WTC11 (cell line): ENCODE measurements at regions not wholly inside any gene's neighbourhood (a gene's known extent, or its start where the extent isn't known, plus 50 kb on each side); places are given as distances from the start of the nearest gene placed in this dataset.

ENCODE experiments used
- ATAC-seq: fragments of 200-7000 bp; cut with Tn5 transposase; 2 replicates; pipeline ENCODE4 v1.10.0; 2021; ENCODE audit warnings: mild to moderate bottlenecking, moderate library complexity
- CTCF ChIA-PET: fragments of 300-600 bp; sonication (Branson Sonifier 250); formaldehyde crosslinking; loops from one replicate; lab custom pipeline; 2021; ENCODE audit warnings: antibody characterized with exemption; lab: Charles Lee
- POLR2A ChIA-PET: fragments of 350-600 bp; sonication (Branson Sonifier 250); formaldehyde crosslinking; loops from one replicate; lab custom pipeline; 2021; ENCODE audit warnings: antibody characterized with exemption; lab: Charles Lee
- DNase-seq: peaks from one replicate; pipeline ENCODE4 v3.0.0; 2021; ENCODE audit warnings: low spot score
- H3K27ac Mint-ChIP-seq: 2 replicates; pipeline ENCODE4 v1.8.0; 2021; ENCODE audit warnings: mixed read lengths
- H3K27me3 Mint-ChIP-seq: 2 replicates; pipeline ENCODE4 v1.8.0; 2021; ENCODE audit warnings: low read depth, mild to moderate bottlenecking, moderate library complexity, mixed read lengths
- H3K36me3 Mint-ChIP-seq: 2 replicates; pipeline ENCODE4 v1.8.0; 2021; ENCODE audit warnings: mixed read lengths
- H3K4me1 Mint-ChIP-seq: 2 replicates; pipeline ENCODE4 v1.8.0; 2022; ENCODE audit warnings: mixed read lengths
- H3K4me3 Mint-ChIP-seq: 2 replicates; pipeline ENCODE4 v1.8.0; 2021; ENCODE audit warnings: mild to moderate bottlenecking, moderate library complexity, mixed read lengths
- H3K9me3 Mint-ChIP-seq: 2 replicates; pipeline ENCODE4 v1.8.0; 2021; ENCODE audit warnings: mixed read lengths
- CREM ChIP-seq: sonication (generic); formaldehyde crosslinking; IDR thresholded peaks from 2 replicates; pipeline ENCODE4 v1.8.1; 2022; ENCODE audit warnings: mild to moderate bottlenecking, missing genetic modification reagents, moderate library complexity
- ELF4 ChIP-seq: sonication (generic); formaldehyde crosslinking; IDR thresholded peaks from 2 replicates; pipeline ENCODE4 v1.8.1; 2022; ENCODE audit warnings: low read depth, mild to moderate bottlenecking, moderate library complexity, missing genetic modification reagents
- EMX1 ChIP-seq: fragments of 250-450 bp; sonication (Bioruptor Pico); IDR thresholded peaks from 2 replicates; pipeline ENCODE4 v1.8.0; 2021; ENCODE audit warnings: mild to moderate bottlenecking
- ETV6 ChIP-seq: sonication (generic); formaldehyde crosslinking; IDR thresholded peaks from 2 replicates; pipeline ENCODE4 v1.8.1; 2022; ENCODE audit warnings: mild to moderate bottlenecking, missing genetic modification reagents
- FOXP1 ChIP-seq: sonication (generic); formaldehyde crosslinking; IDR thresholded peaks from 2 replicates; pipeline ENCODE4 v1.8.0; 2022; ENCODE audit warnings: missing genetic modification reagents, mild to moderate bottlenecking, moderate library complexity, borderline replicate concordance
- IRF2 ChIP-seq: sonication (generic); formaldehyde crosslinking; IDR thresholded peaks from 2 replicates; pipeline ENCODE4 v1.8.0; 2022; ENCODE audit warnings: low read depth, missing genetic modification reagents, borderline replicate concordance
- MLX ChIP-seq: sonication (generic); formaldehyde crosslinking; IDR thresholded peaks from 2 replicates; pipeline ENCODE4 v1.8.1; 2023; ENCODE audit warnings: mild to moderate bottlenecking, missing genetic modification reagents, moderate library complexity
- MYBL2 ChIP-seq: sonication (generic); formaldehyde crosslinking; IDR thresholded peaks from 2 replicates; pipeline ENCODE4 v1.8.1; 2023; ENCODE audit warnings: mild to moderate bottlenecking, moderate library complexity, missing genetic modification reagents
- NFE2L1 ChIP-seq: sonication (generic); formaldehyde crosslinking; IDR thresholded peaks from 2 replicates; pipeline ENCODE4 v1.8.1; 2023; ENCODE audit warnings: missing genetic modification reagents
- NFYB ChIP-seq: sonication (generic); formaldehyde crosslinking; conservative IDR thresholded peaks from 2 replicates; pipeline ENCODE4 v1.8.0; 2022; ENCODE audit warnings: low read depth, missing genetic modification reagents
- NR3C1 ChIP-seq: sonication (generic); formaldehyde crosslinking; conservative IDR thresholded peaks from 2 replicates; pipeline ENCODE4 v1.8.1; 2023; ENCODE audit warnings: low read depth, mild to moderate bottlenecking, missing genetic modification reagents
- RORB ChIP-seq: fragments of 250-450 bp; sonication (Bioruptor Pico); IDR thresholded peaks from 2 replicates; pipeline ENCODE4 v1.9.0; 2021; ENCODE audit warnings: mild to moderate bottlenecking
- SMAD4 ChIP-seq: sonication (generic); formaldehyde crosslinking; IDR thresholded peaks from 2 replicates; pipeline ENCODE4 v1.8.0; 2022; ENCODE audit warnings: mild to moderate bottlenecking, missing genetic modification reagents
- STAT6 ChIP-seq: sonication (generic); formaldehyde crosslinking; conservative IDR thresholded peaks from 2 replicates; pipeline ENCODE4 v1.8.1; 2023; ENCODE audit warnings: mild to moderate bottlenecking, low read depth, missing genetic modification reagents, moderate library complexity
- ZBTB43 ChIP-seq: sonication (generic); formaldehyde crosslinking; IDR thresholded peaks from 2 replicates; pipeline ENCODE4 v1.8.1; 2023; ENCODE audit warnings: mild to moderate bottlenecking, missing genetic modification reagents
- ZNF232 ChIP-seq: sonication (generic); formaldehyde crosslinking; IDR thresholded peaks from 2 replicates; pipeline ENCODE4 v1.8.0; 2022; ENCODE audit warnings: mild to moderate bottlenecking, missing genetic modification reagents
- TF ChIP-seq, protein P1 (sequence below): sonication (generic); formaldehyde crosslinking; IDR thresholded peaks from 2 replicates; pipeline ENCODE4 v1.8.1; 2022; ENCODE audit warnings: mild to moderate bottlenecking, missing genetic modification reagents, moderate library complexity, borderline replicate concordance
- TF ChIP-seq, protein P2 (sequence below): sonication (generic); formaldehyde crosslinking; IDR thresholded peaks from 2 replicates; pipeline ENCODE4 v1.8.1; 2023; ENCODE audit warnings: mild to moderate bottlenecking, missing genetic modification reagents
- TF ChIP-seq, protein P3 (sequence below): sonication (generic); formaldehyde crosslinking; IDR thresholded peaks from 2 replicates; pipeline ENCODE4 v1.8.0; 2022; ENCODE audit warnings: mild to moderate bottlenecking, missing genetic modification reagents
- TF ChIP-seq, protein P4 (sequence below): sonication (generic); formaldehyde crosslinking; IDR thresholded peaks from 2 replicates; pipeline ENCODE4 v1.8.1; 2022; ENCODE audit warnings: missing genetic modification reagents, borderline replicate concordance
- TF ChIP-seq, protein P5 (sequence below): fragments of 250-450 bp; sonication (Bioruptor Pico); conservative IDR thresholded peaks from 2 replicates; pipeline ENCODE4 v1.9.0; 2021; ENCODE audit warnings: mild to moderate bottlenecking

DNA sequence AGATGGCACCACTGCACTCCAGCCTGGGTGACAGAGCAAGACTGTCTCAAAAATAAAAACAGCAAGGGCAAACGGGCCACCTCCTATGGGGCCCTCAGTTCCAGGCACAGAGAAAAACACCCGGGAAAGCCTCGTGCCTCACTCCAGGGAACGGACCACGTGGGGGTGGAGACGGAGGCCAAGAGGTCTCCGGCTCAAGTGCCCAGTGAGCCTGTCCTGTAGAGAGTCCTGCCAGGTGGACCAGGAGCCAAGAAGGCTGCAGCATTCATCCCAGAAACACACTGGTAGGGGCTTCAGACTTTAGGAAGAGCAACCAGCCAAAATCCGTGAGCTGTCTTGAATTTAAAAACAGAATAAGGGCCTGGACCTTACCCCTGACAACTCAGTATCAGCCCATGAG, 63.8 kb downstream of the C5orf15 start:
- no peak overlapping the region for H3K4me3 Mint-ChIP-seq
- TF ChIP-seq STAT6 (CRISPR knock-in tag) (no peak), CREM (CRISPR knock-in tag) (no peak), MLX (CRISPR knock-in tag) (no peak), ELF4 (CRISPR knock-in tag) (no peak), ETV6 (CRISPR knock-in tag) (no peak), EMX1 (CRISPR knock-in tag) (no peak), MYBL2 (CRISPR knock-in tag) (no peak), ZBTB43 (no peak), FOXP1 (CRISPR knock-in tag) (no peak), IRF2 (no peak)
- TF ChIP-seq, protein P1, sequence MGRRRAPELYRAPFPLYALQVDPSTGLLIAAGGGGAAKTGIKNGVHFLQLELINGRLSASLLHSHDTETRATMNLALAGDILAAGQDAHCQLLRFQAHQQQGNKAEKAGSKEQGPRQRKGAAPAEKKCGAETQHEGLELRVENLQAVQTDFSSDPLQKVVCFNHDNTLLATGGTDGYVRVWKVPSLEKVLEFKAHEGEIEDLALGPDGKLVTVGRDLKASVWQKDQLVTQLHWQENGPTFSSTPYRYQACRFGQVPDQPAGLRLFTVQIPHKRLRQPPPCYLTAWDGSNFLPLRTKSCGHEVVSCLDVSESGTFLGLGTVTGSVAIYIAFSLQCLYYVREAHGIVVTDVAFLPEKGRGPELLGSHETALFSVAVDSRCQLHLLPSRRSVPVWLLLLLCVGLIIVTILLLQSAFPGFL (CRISPR knock-in tag), result no peak
- TF ChIP-seq, protein P2, sequence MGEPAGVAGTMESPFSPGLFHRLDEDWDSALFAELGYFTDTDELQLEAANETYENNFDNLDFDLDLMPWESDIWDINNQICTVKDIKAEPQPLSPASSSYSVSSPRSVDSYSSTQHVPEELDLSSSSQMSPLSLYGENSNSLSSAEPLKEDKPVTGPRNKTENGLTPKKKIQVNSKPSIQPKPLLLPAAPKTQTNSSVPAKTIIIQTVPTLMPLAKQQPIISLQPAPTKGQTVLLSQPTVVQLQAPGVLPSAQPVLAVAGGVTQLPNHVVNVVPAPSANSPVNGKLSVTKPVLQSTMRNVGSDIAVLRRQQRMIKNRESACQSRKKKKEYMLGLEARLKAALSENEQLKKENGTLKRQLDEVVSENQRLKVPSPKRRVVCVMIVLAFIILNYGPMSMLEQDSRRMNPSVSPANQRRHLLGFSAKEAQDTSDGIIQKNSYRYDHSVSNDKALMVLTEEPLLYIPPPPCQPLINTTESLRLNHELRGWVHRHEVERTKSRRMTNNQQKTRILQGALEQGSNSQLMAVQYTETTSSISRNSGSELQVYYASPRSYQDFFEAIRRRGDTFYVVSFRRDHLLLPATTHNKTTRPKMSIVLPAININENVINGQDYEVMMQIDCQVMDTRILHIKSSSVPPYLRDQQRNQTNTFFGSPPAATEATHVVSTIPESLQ (CRISPR knock-in tag), result no peak
- TF ChIP-seq, protein P3, sequence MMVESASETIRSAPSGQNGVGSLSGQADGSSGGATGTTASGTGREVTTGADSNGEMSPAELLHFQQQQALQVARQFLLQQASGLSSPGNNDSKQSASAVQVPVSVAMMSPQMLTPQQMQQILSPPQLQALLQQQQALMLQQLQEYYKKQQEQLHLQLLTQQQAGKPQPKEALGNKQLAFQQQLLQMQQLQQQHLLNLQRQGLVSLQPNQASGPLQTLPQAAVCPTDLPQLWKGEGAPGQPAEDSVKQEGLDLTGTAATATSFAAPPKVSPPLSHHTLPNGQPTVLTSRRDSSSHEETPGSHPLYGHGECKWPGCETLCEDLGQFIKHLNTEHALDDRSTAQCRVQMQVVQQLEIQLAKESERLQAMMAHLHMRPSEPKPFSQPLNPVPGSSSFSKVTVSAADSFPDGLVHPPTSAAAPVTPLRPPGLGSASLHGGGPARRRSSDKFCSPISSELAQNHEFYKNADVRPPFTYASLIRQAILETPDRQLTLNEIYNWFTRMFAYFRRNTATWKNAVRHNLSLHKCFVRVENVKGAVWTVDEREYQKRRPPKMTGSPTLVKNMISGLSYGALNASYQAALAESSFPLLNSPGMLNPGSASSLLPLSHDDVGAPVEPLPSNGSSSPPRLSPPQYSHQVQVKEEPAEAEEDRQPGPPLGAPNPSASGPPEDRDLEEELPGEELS (CRISPR knock-in tag), result no peak
- POLR2A ChIA-PET, result no interaction called here
- DNase-seq (no peak), ATAC-seq (no peak)
- no peaks in the 10 kb centered on the region for H3K27me3 Mint-ChIP-seq
- no peaks in the 10 kb centered on the region for H3K36me3 Mint-ChIP-seq
- CTCF ChIA-PET, result no interaction called here
- H3K27ac Mint-ChIP-seq, result no peak overlapping the region
- no peaks in the 10 kb centered on the region for H3K9me3 Mint-ChIP-seq
- H3K4me1 Mint-ChIP-seq, result no peaks in the 10 kb centered on the region

- CTCF ChIA-PET, result interaction anchor here (1.3 kb wide), 1 partner anchor 33 kb away, joined by 4 read pairs; no protein-coding TSS in a partner anchor
- no peaks in the 10 kb centered on the region for H3K36me3 Mint-ChIP-seq
- H3K4me1 Mint-ChIP-seq, result no peaks in the 10 kb centered on the region
- POLR2A ChIA-PET, result no interaction called here
- no peak for ATAC-seq
- no peak for DNase-seq
- no peak overlapping the region for H3K27ac Mint-ChIP-seq
- H3K9me3 Mint-ChIP-seq, result no peaks in the 10 kb centered on the region
- no peak overlapping the region for H3K4me3 Mint-ChIP-seq
- H3K27me3 Mint-ChIP-seq, result no peaks in the 10 kb centered on the region
- TF ChIP-seq ZNF232 (CRISPR knock-in tag) (no peak), NR3C1 (no peak), NFYB (CRISPR knock-in tag) (no peak), RORB (CRISPR knock-in tag) (no peak), SMAD4 (no peak), NFE2L1 (CRISPR knock-in tag) (no peak)
- TF ChIP-seq, protein P4, sequence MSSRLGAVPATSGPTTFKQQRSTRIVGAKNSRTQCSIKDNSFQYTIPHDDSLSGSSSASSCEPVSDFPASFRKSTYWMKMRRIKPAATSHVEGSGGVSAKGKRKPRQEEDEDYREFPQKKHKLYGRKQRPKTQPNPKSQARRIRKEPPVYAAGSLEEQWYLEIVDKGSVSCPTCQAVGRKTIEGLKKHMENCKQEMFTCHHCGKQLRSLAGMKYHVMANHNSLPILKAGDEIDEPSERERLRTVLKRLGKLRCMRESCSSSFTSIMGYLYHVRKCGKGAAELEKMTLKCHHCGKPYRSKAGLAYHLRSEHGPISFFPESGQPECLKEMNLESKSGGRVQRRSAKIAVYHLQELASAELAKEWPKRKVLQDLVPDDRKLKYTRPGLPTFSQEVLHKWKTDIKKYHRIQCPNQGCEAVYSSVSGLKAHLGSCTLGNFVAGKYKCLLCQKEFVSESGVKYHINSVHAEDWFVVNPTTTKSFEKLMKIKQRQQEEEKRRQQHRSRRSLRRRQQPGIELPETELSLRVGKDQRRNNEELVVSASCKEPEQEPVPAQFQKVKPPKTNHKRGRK, result no peak
- TF ChIP-seq, protein P5, sequence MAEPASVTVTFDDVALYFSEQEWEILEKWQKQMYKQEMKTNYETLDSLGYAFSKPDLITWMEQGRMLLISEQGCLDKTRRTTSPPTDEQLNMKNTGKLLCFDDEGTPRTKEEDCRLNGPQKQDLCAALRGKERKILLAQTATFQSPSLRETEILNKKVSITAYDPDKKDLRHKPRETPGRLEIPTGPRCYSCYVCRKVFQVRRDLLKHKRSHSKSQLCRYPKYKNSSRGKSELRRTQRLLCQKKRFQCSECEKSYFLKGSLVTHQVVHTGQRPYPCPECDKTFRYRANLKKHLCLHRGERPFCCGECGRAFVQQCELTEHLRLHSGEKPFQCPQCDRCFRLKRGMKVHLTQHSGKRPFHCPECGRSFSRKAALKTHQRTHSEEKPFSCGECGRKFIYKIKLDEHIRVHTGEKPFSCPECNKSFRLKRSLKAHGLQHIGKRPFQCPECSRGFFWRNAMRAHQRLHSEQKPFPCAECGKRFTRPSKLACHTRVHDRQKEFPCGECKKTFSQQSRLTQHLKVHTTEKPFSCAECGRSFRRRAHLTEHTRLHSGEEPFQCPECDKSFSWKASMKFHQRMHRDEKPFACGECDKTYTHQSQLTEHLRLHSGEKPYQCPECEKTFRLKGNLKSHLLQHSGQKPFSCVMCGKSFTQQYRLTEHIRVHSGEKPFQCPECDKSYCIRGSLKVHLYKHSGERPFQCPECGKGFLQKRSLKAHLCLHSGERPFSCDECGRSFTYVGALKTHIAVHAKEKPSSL (CRISPR knock-in tag), result no peak
Observed at GRCh38 chr5:133902511-133903118, 65.8 kb downstream of the C5orf15 start.
